ENCODE measurements at regions not wholly inside any gene's neighbourhood (a gene's known extent, or its start where the extent isn't known, plus 50 kb on each side); places are given as distances from the start of the nearest gene placed in this dataset.
"Not testable (repeated sequence)": the region's sequence is repeated elsewhere in the genome, so short reads cannot be mapped to it uniquely, and the experiment has no call there.

DNA sequence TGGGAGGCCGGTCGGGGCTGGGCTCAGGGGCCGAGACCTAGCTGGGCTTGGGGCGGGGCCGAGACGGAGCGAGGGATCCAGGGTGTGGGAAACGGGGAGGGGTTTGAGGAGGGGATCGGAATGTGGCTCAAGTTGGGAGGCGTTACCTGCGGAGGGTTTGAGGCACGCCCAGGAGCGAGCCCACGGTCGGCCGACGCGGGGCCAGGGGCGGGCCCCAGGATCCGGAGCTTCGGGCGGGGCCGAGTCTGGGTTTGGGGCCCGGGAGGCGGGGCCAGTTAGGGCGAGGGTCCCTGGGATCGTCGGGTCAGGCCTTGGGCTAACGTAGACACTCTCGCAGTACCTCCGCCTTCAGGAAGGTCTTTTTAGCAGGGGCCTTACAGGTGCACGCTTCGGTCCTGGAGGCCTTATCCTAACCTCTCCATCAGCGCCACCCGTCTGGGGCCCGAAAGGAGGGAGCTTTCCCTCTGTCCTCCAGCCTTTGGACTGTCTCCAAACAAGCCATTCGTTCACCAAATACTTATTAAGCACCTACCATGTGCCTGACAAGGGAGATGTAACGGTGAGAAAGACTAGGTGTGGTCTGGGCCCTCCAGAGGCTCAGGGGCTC lies 228.2 kb upstream of the FRG2C start:
- peak; percentile 97 for DNase-seq (ENCODE audit: low read depth, low spot score)

GRCh38 chr3:75440986-75441385 lies 223.1 kb upstream of the FRG2C start:
- DNase-seq (ENCODE audit: low read depth, low spot score): not testable (repeated sequence)

DNA sequence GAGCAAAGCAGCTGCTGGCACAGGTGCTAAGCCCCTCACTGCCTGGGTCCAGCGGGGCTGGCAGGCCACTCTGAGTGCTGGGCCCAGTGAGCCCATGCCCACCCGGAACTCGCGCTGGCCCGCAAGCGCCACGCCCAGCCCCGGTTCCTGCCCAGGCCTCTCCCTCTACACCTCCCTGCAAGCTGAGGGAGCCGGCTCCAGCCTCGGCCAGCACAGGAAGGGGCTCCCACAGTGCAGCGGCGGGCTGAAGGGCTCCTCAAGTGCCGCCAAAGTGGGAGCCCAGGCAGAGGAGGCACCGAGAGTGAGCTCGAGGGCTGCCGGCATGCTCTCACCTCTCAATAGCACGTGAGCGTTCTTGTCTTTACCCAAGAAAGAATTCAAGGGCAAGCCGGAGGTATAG lies 219.5 kb upstream of the FRG2C start:
- not testable (repeated sequence) for DNase-seq (ENCODE audit: low read depth, low spot score)

DNA sequence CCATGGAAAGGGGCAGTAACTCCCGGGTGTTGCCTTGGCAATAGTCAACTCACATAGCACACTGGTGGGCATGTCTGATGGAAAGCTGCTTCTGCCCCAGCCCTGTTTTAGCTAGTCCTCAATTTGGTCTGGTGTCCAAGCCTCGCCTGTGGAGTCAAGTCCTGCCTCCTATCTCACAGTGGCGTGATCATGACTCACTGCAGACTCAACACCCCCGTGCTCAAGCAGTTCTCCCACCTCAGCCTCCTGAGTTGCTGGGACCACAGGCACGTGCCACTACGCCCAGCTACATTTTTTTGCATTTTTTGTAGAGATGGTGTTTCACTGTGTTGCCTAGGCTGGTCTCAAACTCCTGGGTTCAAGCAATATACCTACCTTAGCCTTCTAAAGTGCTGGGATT lies 218.9 kb upstream of the FRG2C start:
- DNase-seq (ENCODE audit: low read depth, low spot score): not testable (repeated sequence)

GRCh38 chr3:75446948-75447347 lies 217.2 kb upstream of the FRG2C start:
- not testable (repeated sequence) for DNase-seq (ENCODE audit: low read depth, low spot score)

DNA sequence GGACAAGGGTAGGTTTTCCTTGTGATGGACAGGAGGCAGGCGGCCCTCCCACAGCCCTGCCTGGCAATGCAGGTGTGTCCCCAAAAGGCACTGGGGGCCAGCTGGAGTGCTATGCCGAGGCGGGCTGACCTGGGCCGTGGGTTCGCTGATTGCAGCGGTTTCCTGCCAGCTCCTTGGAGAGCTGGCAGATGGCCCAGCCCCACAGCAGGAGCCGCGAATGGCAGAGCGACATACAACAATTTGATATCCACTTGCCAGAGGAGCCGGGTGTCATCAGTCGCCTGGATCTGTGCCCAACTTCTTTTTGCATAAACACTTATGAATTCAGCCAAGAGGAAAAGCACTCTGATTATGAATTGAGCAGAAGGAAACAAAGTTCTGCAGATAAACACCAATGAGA lies 210.8 kb upstream of the FRG2C start:
- DNase-seq (ENCODE audit: low read depth, low spot score): not testable (repeated sequence)

GRCh38 chr3:75453839-75454238 lies 210.3 kb upstream of the FRG2C start:
- not testable (repeated sequence) for DNase-seq (ENCODE audit: low read depth, low spot score)

GRCh38 chr3:75474530-75474929 lies 189.6 kb upstream of the FRG2C start:
- not testable (repeated sequence) for DNase-seq (ENCODE audit: low read depth, low spot score)

DNA sequence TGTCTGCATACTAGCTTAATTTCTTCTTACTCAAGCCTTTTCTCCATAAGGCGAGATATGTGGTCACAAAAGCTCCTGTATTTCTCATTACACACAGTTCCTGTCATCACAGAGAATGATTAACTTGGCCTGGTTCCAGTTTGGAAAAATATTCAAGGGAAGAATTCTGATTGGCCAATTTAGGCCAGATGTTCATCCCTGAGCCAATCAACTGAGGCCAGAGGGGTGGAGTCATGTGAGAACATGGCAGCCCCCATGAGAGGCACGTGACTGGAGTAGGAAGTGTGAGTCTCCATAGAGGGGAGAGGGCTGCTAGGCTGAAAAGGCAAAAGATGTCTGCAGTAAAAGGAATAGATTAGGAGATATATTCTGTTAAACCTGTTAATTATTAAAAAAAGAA lies 167.5 kb upstream of the FRG2C start:
- DNase-seq (ENCODE audit: low read depth, low spot score): not testable (repeated sequence)

DNA sequence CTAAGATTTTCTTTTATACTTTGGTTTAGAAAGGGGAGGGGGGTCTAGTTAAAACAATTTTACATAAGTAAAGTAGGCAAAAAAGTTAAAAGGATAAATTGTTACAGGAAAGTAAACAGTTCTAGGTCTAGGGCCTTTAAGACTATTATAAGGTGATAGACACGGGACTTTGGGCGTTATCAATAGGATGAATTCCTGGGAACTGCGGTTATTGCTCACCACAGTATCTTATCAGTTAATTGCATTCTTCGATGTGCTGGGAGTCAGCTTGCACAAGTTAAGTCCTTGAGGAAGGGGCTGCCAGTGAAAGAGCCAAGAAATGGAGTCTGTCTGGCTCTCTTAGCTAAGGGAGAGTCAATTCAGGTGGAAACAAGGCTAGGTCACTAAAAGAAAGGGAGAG lies 163.8 kb upstream of the FRG2C start:
- not testable (repeated sequence) for DNase-seq (ENCODE audit: low read depth, low spot score)

GRCh38 chr3:75502171-75502570 lies 162.0 kb upstream of the FRG2C start:
- DNase-seq (ENCODE audit: low read depth, low spot score): not testable (repeated sequence)

DNA sequence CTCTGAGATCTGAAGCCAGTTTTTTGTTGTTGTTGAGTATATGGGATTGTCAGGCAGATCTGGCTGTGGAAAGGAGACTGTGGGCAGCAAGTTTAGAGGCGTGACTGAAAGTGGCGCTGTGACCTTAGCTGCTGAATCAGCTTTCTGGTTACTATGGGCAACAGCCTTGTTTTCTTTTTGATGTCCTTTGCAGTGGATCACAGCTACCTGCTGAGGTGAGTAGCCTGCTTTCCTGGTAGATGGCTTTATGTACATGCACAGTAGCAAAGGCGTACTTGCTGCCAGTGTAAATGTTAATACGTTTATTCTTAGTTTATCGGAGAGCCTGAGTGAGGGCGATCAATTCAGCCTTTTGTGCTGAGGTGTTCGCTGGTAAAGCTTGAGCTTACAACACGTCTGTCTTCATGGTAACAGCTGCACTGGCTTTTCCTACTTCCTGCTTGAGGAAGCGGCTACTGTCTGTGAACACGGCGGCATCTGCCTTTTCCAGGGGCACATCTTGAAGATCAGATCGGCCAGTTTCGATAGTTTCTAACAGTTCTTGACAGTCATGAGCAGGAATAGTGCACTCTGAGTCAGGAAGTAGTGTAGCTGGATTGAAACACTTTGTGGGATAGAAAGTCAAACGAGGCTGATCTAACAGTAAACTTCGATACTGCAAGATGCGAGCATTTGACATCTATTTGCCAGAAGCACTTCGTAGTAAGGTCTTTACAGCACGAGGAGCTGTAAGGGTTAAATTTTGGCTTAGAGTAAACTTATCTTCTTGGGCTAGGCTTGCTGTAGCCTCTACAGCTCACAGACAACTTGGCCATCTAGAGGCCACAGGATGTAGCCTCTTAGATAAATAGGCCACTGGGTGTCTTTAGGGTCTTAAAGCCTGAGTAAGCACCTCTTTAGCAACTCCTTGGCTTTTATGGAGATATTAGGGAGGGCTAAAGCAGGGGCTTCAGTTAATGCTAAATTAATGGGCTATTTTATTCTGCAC lies 161.1 kb upstream of the FRG2C start:
- DNase-seq (ENCODE audit: low read depth, low spot score): peak; percentile 55

DNA sequence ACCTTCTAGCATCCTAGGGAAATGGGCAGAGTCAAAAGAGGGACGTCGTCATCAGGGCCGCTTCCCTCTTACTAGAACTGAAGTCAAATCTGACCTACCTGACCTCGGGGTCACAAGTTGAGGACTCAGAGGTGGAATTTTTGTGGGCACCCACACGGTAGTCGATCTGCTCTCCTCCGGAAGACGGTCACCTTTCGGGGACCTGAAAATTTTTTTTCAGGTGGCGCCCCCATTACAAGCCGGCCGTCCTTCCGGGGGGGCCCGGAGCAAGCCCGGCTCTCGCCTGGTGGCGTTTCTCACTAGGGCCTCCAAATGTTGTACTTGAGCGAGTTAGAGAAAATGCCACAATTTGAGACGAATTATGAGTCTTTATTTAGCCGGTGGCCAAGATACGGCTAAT lies 157.5 kb upstream of the FRG2C start:
- no peak for DNase-seq (ENCODE audit: low read depth, low spot score)

DNA sequence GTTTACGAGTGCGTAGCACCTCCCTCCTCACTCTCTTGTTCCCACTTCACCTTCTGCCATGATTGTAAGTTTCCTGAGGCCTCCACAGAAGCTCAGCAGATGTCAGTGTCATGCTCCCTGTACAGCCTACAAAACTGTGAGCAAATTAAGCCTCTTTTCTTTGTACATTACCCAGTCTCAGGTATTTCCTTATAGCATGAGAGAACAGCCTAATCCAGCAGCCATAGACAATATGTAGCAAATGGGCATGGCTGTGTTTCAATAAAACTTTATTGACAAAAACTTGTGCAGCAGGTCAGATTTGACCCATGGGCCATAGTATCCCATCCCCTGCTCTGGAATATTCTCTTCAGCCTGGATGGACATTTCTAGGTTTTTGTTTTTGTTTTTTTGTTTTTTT lies 156.2 kb upstream of the FRG2C start:
- DNase-seq (ENCODE audit: low read depth, low spot score): not testable (repeated sequence)

- DNase-seq (ENCODE audit: low read depth, low spot score): not testable (repeated sequence)
Observed at GRCh38 chr3:75527657-75528056, 136.5 kb upstream of the FRG2C start.

GRCh38 chr3:75552095-75552494 lies 112.0 kb upstream of the FRG2C start:
- peak; percentile 76 for DNase-seq (ENCODE audit: low read depth, low spot score)

- DNase-seq (ENCODE audit: low read depth, low spot score): not testable (repeated sequence)
Observed at GRCh38 chr3:75564427-75564826, 99.7 kb upstream of the FRG2C start.

GRCh38 chr3:75572303-75572702 lies 91.8 kb upstream of the FRG2C start:
- not testable (repeated sequence) for DNase-seq (ENCODE audit: low read depth, low spot score)

DNA sequence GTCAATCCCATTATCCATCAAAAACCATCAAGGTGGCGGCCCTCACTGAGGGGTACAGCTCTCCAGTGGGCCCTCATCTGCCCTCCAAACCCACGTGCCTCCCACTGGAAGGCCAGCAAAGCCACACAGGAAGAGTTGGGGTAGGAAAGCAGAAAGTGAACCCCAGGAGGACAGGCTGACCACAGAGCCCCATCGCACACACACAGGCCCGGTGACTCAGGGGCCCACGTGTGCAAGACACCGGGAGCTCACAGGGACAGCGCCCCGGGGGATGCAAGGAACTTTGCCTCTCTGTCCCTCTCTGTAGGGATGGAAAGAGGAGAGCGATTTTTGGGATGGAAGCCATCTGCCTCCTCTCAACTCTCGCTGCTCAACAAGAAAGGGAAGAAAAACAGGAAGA lies 85.0 kb upstream of the FRG2C start:
- peak; percentile 4 for DNase-seq (ENCODE audit: low read depth, low spot score)

- DNase-seq (ENCODE audit: low read depth, low spot score): not testable (repeated sequence)
Observed at GRCh38 chr3:75579536-75579935, 84.6 kb upstream of the FRG2C start.

DNA sequence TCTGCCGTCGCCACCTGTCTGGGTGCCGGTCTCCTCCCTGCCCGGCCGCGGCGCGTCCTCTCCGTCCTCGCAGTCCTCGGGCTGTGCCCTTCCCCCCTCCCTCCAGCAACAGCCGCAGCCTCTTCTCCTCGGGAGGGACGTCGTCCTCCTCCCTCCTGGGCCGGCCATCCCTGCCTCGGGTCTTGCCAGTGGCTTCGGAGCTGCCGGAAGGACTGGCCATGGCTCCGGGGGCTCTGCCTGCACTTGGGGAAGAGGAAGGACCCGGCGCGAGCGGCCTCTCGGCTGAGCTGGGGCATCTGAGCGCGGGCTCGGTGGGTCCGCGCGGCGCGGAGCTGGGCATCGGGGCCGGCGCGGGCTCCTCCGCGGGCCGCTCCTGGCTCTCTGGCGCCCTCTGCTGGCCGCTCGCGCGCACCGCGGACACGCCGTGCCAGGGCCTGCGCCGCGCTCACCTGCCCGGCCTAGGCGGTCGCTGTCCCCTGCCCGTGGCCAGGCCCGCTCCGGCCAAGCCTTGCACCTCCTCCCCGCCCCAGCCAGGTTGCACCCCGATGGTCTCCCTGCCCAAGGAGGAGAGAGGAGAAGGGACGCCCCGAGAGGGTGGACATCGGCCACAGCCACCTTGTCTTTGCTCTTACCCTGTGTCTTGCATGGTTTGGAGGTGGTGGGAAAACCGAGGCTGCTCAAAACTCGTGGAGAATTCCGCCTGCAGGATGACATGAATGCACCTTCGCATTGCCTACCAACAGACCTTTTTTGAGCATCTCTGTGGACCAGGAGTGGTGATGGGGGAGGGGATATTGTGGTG lies 83.9 kb upstream of the FRG2C start:
- peak; percentile 60 for DNase-seq (ENCODE audit: low read depth, low spot score)

DNA sequence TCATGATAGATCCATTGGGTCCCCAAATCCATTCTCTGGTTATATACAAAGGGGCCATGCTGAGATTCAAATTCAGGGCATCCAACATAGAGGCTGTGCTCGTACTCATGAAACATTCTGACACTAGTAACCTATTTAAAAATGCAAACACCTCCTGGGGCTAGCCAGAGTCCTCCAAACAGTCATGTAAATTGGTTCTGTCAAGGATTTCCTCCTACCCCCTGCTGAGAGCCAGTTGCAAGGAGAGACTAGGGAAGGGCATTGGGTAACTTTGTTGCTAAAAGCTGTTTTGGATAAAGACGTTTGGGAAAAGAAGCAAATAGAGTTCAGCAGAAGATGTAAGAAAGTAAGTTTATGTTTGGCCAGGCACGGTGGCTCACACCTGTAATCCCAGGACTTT lies 81.6 kb upstream of the FRG2C start:
- not testable (repeated sequence) for DNase-seq (ENCODE audit: low read depth, low spot score)

Measured in ELF-1 (cell line).